GM20000 (cell line): ENCODE measurements at regions not wholly inside any gene's neighbourhood (a gene's known extent, or its start where the extent isn't known, plus 50 kb on each side); places are given as distances from the start of the nearest gene placed in this dataset.

Source experiments
- DNase-seq: peaks from one replicate; pipeline ENCODE4 v3.0.0; 2012; ENCODE audit warnings: low spot score
- TF ChIP-seq, protein P1 (sequence below): IDR thresholded peaks from 2 replicates; pipeline ENCODE4 v1.5.1; 2012; ENCODE audit warnings: mild to moderate bottlenecking, control low read depth; ENCODE audit errors: extremely low read depth, missing control alignments

DNA sequence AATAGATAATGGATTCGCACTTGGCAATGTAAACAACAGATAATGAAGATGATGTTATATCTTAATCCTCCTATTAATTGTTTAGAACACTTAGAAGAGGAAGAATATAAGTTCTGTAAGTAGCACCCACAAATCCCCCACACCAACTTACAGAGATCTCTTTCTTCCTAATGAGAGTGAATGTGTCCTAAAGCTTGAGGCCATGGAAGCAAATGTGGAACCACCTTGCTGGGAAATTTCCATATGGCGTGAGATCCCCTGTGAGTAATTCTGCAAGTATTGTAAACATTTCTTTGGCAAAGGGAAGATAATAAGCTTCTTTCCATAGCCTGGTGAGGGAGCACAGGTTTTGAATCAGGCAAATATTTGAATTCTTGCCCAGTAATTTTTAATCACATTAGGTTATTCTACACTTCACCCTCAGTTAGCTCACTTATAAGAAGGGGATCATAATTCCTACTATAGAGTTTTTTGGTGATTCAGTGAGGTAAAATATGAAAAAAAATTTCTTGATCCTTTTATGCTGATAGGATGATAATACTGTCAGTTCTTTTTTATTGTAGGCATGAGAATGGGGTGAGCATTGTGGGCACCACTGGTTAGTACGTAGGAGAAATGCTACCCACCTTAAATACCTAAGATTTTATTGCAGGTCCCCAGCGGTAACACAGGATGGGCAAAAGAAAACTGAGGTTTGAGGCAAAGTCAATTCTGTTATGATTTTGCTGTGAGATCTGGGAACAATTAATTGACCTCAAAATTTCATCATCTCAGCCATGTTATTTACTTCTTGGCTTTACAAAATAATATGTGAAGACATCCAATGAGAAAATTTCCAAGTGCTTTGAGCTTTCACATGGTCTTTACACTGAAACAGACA lies 574.8 kb downstream of the PSAT1 start:
- TF ChIP-seq, protein P1, sequence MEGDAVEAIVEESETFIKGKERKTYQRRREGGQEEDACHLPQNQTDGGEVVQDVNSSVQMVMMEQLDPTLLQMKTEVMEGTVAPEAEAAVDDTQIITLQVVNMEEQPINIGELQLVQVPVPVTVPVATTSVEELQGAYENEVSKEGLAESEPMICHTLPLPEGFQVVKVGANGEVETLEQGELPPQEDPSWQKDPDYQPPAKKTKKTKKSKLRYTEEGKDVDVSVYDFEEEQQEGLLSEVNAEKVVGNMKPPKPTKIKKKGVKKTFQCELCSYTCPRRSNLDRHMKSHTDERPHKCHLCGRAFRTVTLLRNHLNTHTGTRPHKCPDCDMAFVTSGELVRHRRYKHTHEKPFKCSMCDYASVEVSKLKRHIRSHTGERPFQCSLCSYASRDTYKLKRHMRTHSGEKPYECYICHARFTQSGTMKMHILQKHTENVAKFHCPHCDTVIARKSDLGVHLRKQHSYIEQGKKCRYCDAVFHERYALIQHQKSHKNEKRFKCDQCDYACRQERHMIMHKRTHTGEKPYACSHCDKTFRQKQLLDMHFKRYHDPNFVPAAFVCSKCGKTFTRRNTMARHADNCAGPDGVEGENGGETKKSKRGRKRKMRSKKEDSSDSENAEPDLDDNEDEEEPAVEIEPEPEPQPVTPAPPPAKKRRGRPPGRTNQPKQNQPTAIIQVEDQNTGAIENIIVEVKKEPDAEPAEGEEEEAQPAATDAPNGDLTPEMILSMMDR = no peak
- no peak for DNase-seq

DNA sequence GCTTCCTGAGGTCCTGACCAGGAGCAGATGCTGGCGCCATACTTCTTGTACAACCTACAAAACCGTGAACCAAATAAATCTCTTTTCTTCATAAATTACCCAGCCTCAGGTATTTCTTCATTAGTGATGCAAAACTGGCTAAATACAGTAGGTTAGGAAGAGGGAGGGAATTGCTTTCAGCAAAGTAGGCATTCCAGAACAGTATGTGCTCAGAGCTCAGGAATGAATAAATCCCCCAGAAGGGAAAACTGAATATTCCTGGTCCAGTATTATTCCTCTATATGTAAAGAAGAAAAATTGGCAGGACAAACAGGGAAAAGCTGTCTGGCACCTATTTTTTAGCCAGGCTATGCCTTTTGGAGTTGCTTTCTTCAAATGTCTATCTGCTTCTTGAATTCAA lies 577.1 kb downstream of the PSAT1 start:
- TF ChIP-seq, protein P1 = no peak
- no peak for DNase-seq

DNA sequence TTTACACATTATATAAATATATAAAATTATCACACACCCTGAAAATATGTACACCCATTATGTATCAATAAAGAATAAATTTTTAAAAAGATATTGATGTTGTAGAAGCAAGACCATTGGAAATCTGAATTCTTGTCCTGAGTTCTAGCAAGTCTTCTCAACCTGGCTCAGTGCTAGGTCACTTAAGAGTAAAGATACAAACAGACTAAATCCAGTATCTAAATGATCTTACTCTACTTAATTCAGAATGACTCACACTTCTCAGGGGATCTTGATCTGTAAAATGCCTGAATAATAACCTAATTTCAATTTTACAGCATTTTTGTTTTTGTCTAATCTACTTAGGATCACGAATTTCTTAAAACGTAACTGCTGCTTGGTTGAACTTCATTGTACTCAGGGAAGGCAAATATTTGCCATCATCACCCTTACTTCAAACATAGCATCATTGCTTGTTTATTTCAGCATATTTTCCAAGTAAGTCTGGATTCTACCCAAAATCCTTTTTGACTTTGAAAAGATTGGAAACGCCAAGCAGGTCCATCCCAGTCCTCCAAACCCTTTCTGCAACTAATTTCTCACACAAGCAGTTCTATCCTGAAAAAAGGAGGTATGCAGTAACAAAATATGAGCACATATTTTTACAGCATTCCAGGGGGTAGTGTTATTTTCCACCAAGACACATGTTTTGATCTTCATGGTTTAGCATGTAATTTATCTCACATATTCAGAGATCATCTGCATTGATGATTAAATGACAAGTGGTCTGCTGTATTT lies 582.6 kb downstream of the PSAT1 start:
- TF ChIP-seq, protein P1 = no peak
- no peak for DNase-seq

DNA sequence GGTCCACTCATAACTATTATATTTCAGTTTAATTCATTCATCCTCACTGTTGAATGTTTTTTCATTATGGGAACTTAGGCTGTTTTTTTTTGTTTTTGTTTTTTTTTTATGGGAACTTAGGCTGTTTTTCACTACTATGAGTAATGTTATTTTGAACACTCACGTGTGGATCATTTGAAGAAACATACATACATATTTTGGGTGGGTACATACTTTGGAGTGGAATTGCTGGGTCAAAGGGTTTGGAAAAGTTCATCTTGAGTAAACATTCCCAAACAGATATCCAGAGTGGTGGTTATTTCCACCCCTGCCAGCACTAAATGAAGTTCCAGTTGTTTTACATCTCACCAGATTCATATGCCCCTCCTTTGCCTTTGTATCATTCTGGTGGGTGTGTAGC lies 584.4 kb downstream of the PSAT1 start:
- DNase-seq = no peak

DNA sequence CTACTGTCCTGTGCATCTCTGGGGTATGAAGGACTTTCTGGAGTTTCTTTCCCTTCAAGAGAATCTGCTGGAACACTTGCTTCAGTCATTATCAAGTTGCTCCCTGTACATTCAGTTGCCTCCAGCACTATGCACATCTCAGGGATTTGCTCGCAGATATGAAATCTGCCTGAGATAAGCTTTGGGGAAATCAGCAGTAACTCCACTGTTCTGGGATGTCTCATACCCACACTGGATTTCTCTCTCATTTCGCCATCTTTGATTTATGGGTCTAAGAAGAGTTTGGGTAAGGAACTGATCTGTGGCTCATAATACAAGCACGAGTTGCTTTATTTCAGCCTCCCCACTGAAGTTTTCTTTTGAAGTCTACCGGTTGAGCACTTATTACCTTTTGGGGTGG lies 585.6 kb downstream of the PSAT1 start:
- no peak for DNase-seq
- TF ChIP-seq, protein P1 = no peak

More for the DNA sequence above, 584.4 kb downstream of the PSAT1 start:
- TF ChIP-seq, protein P1 = no peak

DNA sequence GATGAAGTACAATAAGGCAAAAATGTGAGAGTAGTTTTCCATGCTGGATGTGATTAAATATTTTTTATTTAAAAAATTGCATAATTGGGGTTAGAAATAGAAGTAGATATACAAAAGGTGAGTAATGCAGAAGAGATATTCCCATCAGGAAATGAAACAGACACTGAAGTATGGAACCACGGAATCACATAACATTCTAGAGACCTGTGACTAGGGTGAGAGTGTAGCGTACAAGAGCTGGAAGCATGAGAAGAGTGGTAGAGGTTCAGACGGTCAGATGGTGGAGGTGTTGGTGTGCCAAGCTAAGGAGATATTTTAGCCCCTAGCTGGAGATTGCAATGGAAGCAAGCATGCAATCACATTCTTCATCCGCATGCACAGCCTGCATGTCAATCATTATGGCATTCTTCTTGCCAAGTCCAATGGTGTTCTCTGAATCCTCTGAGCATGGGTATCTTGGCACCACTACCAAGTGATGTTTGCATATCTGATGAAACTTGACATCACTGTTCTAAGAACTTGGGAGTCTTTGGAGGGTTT lies 587.8 kb downstream of the PSAT1 start:
- TF ChIP-seq, protein P1 = no peak

DNA sequence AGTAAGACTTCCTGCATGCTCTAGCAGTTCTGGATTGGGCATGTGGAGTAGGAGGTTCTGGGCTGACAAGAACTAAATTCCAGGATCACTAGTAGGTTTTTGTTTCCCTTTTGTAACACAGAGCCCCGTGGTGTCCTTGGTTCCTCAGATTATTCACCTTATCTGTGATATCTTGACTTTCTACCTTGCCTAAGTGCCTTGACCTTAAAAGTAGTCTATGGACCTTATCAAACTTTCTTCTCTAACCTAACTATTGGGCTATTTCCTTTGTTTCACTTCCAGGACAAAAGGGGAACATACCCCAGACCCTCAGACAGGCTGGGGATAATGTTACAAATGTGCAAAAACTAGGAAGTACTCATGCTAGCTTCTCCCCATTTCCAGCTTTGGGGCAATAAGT lies 595.3 kb downstream of the PSAT1 start:
- no peak for DNase-seq
- TF ChIP-seq, protein P1 = no peak

More for the DNA sequence above, 587.8 kb downstream of the PSAT1 start:
- no peak for DNase-seq
